ENCODE measurements at regions not wholly inside any gene's neighbourhood (a gene's known extent, or its start where the extent isn't known, plus 50 kb on each side); places are given as distances from the start of the nearest gene placed in this dataset.
"Not testable (repeated sequence)": the region's sequence is repeated elsewhere in the genome, so short reads cannot be mapped to it uniquely, and the experiment has no call there.

GRCh38 chr2:212913640-212914306, 237.6 kb downstream of the IKZF2 start:
- no peak for DNase-seq (ENCODE audit: low read depth)

- peak; percentile 81 for DNase-seq (ENCODE audit: low read depth)
These were observed 238.8 kb downstream of the IKZF2 start for GRCh38 chr2:212912445-212913103.

GRCh38 chr2:212911011-212911410, 240.4 kb downstream of the IKZF2 start:
- no peak for DNase-seq (ENCODE audit: low read depth)

- DNase-seq (ENCODE audit: low read depth): no peak
These were observed 242.6 kb downstream of the IKZF2 start for GRCh38 chr2:212908682-212909435.

GRCh38 chr2:212908031-212908430, 243.4 kb downstream of the IKZF2 start:
- DNase-seq (ENCODE audit: low read depth): no peak

- DNase-seq (ENCODE audit: low read depth): no peak
These were observed 244.8 kb downstream of the IKZF2 start for GRCh38 chr2:212906620-212907019.

- DNase-seq (ENCODE audit: low read depth): peak; percentile 69
These were observed 245.7 kb downstream of the IKZF2 start for GRCh38 chr2:212905640-212906201.

GRCh38 chr2:212904646-212905045, 246.8 kb downstream of the IKZF2 start:
- DNase-seq (ENCODE audit: low read depth): no peak

- DNase-seq (ENCODE audit: low read depth): no peak
These were observed 248.0 kb downstream of the IKZF2 start for GRCh38 chr2:212903413-212903812.

GRCh38 chr2:212902421-212902820, 249.0 kb downstream of the IKZF2 start:
- DNase-seq (ENCODE audit: low read depth): no peak

- DNase-seq (ENCODE audit: low read depth): no peak
These were observed 249.7 kb downstream of the IKZF2 start for GRCh38 chr2:212901604-212902275.

- DNase-seq (ENCODE audit: low read depth): no peak
These were observed 250.7 kb downstream of the IKZF2 start for GRCh38 chr2:212900715-212901114.

- no peak for DNase-seq (ENCODE audit: low read depth)
These were observed 253.4 kb downstream of the IKZF2 start for GRCh38 chr2:212898011-212898410.

- DNase-seq (ENCODE audit: low read depth): no peak
These were observed 254.1 kb downstream of the IKZF2 start for GRCh38 chr2:212897296-212897695.

GRCh38 chr2:212894026-212894425, 257.4 kb downstream of the IKZF2 start:
- no peak for DNase-seq (ENCODE audit: low read depth)

GRCh38 chr2:212893216-212893615, 258.2 kb downstream of the IKZF2 start:
- DNase-seq (ENCODE audit: low read depth): no peak

- DNase-seq (ENCODE audit: low read depth): peak; percentile 67
These were observed 259.2 kb downstream of the IKZF2 start for GRCh38 chr2:212892193-212892592.

- DNase-seq (ENCODE audit: low read depth): no peak
These were observed 259.8 kb downstream of the IKZF2 start for GRCh38 chr2:212891580-212891979.

- no peak for DNase-seq (ENCODE audit: low read depth)
These were observed 268.8 kb downstream of the IKZF2 start for GRCh38 chr2:212882626-212883025.

- DNase-seq (ENCODE audit: low read depth): not testable (repeated sequence)
These were observed 274.9 kb downstream of the IKZF2 start for GRCh38 chr2:212876556-212876955.

GRCh38 chr2:212875950-212876349, 275.5 kb downstream of the IKZF2 start:
- DNase-seq (ENCODE audit: low read depth): not testable (repeated sequence)

GRCh38 chr2:212873256-212873655, 278.2 kb downstream of the IKZF2 start:
- no peak for DNase-seq (ENCODE audit: low read depth)

Measured in ELR (cell line).